ENCODE measurements at regions not wholly inside any gene's neighbourhood (a gene's known extent, or its start where the extent isn't known, plus 50 kb on each side); places are given as distances from the start of the nearest gene placed in this dataset.

DNA sequence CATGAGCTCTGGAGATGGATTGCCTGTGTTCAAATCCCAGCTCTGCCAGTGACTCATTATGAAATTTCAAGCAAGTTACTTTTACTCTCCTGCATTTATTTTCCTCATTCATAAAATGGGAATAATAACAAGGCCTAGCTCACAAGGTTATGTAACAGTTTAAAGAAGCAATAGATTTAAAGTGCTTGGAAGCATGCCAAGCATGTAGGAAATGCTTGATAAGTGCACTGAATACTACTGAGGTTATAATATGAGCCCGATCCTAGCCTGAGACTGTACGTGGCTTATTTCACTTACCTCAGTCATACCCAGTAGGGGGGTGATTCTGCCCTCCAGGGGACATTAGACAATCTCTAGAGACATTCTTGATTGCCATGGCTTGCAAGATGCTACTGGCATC is 734.1 kb upstream of the WWC1 start:
- no peaks in the 10 kb centered on the region for H3K79me2 ChIP-seq (ENCODE audit: control insufficient read depth, insufficient read depth, low read length)
- DNase-seq (ENCODE audit: low read depth, low spot score) (no peak), FAIRE-seq (no peak)
- H3K9me3 ChIP-seq (replicated peaks; ENCODE audit: control insufficient read depth, insufficient read depth, low read length) = no peaks in the 10 kb centered on the region
- ChIA-PET POLR2A (no interaction called here), CTCF (no interaction called here)
- dilution Hi-C loops (cut with MboI; ENCODE audit: extremely low pct_ligation_motif_present, low sequenced_read_pairs) (no loop called here), intact Hi-C loops (cut with micrococcal nuclease) (no loop called here)
- no peaks in the 10 kb centered on the region for H3K9me1 ChIP-seq (replicated peaks; ENCODE audit: control insufficient read depth, extremely low read depth, insufficient read depth, low read length)
- no peaks in the 10 kb centered on the region for H3K27me3 ChIP-seq (ENCODE audit: control insufficient read depth in 2 of 2, insufficient read depth in 2 of 2, low read length in 2 of 2)
- no peaks in the 10 kb centered on the region for H4K20me1 ChIP-seq (replicated peaks; ENCODE audit: control insufficient read depth, extremely low read depth, insufficient read depth, low read length)
- H3K4me2 ChIP-seq (ENCODE audit: insufficient read depth, low read length) = no peak overlapping the region
- H3K4me1 ChIP-seq (ENCODE audit: control insufficient read depth, extremely low read depth, insufficient read depth, low read length) = no peaks in the 10 kb centered on the region
- no peak overlapping the region for H3K27ac ChIP-seq (ENCODE audit: insufficient read depth, low read depth, low read length)
- no peak overlapping the region for H3K9ac ChIP-seq (replicated peaks; ENCODE audit: extremely low read depth, insufficient read depth, low read length)
- H3K36me3 ChIP-seq (ENCODE audit: control insufficient read depth in 2 of 2, extremely low read depth in 1 of 2, insufficient read depth in 2 of 2, low read length in 2 of 2) = no peaks in the 10 kb centered on the region
- TF ChIP-seq FOS (IDR thresholded peaks at IDR 0.05; ENCODE audit: borderline replicate concordance, insufficient read depth, low read length) = no peak
- TF ChIP-seq, protein P1, sequence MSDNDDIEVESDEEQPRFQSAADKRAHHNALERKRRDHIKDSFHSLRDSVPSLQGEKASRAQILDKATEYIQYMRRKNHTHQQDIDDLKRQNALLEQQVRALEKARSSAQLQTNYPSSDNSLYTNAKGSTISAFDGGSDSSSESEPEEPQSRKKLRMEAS (IDR thresholded peaks at IDR 0.05; ENCODE audit: insufficient read depth, insufficient read length) = no peak
- TF ChIP-seq EZH2 (IDR thresholded peaks at IDR 0.05; ENCODE audit: borderline replicate concordance, low read depth, low read length, severe bottlenecking) = no peak
- TF ChIP-seq CTCF (IDR thresholded peaks at IDR 0.05; ENCODE audit: extremely low read depth in 1 of 2, insufficient read depth in 1 of 2, low read depth in 1 of 2, low read length in 2 of 2) = no peak
- TF ChIP-seq GATA2 (IDR thresholded peaks at IDR 0.05; ENCODE audit: insufficient read depth, insufficient read length, low read depth, low read length) = no peak
- no peak for TF ChIP-seq MYC (IDR thresholded peaks at IDR 0.05; ENCODE audit: low read depth, low read length)
- no peak for TF ChIP-seq POLR2AphosphoS5 (IDR thresholded peaks at IDR 0.05; ENCODE audit: insufficient read depth, low read depth, low read length)
- TF ChIP-seq POLR2A (IDR thresholded peaks at IDR 0.05; ENCODE audit: low read depth, low read length) = no peak
- no peak for TF ChIP-seq JUN (IDR thresholded peaks at IDR 0.05; ENCODE audit: borderline replicate concordance, insufficient read depth, insufficient read length, low read depth)
- no TSS peak for BruUV-seq (replicated peaks)
- no peak overlapping the region for H3K4me3 ChIP-seq (replicated peaks in 1 of 3; ENCODE audit: insufficient read depth in 1 of 3, low read depth in 1 of 3, low read length in 3 of 3)
- no peak overlapping the region for H2AFZ ChIP-seq (ENCODE audit: low read depth, low read length)

All from endothelial cell of umbilical vein (primary cell).